ENCODE measurements at regions not wholly inside any gene's neighbourhood (a gene's known extent, or its start where the extent isn't known, plus 50 kb on each side); places are given as distances from the start of the nearest gene placed in this dataset.

GRCh38 chr13:74927823-74928222, 554.1 kb downstream of the TBC1D4 start:
- H2AFZ ChIP-seq (ENCODE audit: control insufficient read depth, low read length) = no peak overlapping the region
- no peaks in the 10 kb centered on the region for H3K36me3 ChIP-seq (ENCODE audit: control insufficient read depth in 2 of 2, extremely low read depth in 1 of 2, insufficient read depth in 2 of 2, low read length in 2 of 2)
- dilution Hi-C loops (cut with MboI; ENCODE audit: extremely low pct_ligation_motif_present, low sequenced_read_pairs) = no loop called here
- H3K27me3 ChIP-seq (ENCODE audit: control insufficient read depth, extremely low read depth, insufficient read depth, low read length) = no peaks in the 10 kb centered on the region
- DNase-seq (ENCODE audit: low read depth, low spot score) = no peak
- no peaks in the 10 kb centered on the region for H3K9me3 ChIP-seq (ENCODE audit: control insufficient read depth, low read depth, low read length)
- H4K20me1 ChIP-seq (ENCODE audit: control insufficient read depth, extremely low read depth, insufficient read depth, low read length) = no peaks in the 10 kb centered on the region
- H3K4me1 ChIP-seq (ENCODE audit: control insufficient read depth, extremely low read depth, insufficient read depth, low read length) = no peaks in the 10 kb centered on the region
- H3K79me2 ChIP-seq (ENCODE audit: control insufficient read depth, insufficient read depth, low read length) = no peaks in the 10 kb centered on the region
- H3K27ac ChIP-seq (ENCODE audit: control insufficient read depth, insufficient read depth, low read length) = no peak overlapping the region
- H3K9me1 ChIP-seq (ENCODE audit: control insufficient read depth, extremely low read depth, insufficient read depth, low read length) = no peaks in the 10 kb centered on the region
- H3K9ac ChIP-seq (ENCODE audit: control insufficient read depth, extremely low read depth, insufficient read depth, low read length) = no peak overlapping the region
- no peak overlapping the region for H3K4me3 ChIP-seq (ENCODE audit: control insufficient read depth in 2 of 3, extremely low read depth in 1 of 3, insufficient read depth in 2 of 3, low read depth in 1 of 3, low read length in 3 of 3)
- FAIRE-seq = no peak
- no peak overlapping the region for H3K4me2 ChIP-seq (ENCODE audit: control insufficient read depth, extremely low read depth, insufficient read depth, low read depth, low read length)
- TF ChIP-seq EZH2 (IDR thresholded peaks at IDR 0.05; ENCODE audit: low read length) = no peak
- TF ChIP-seq CTCF (optimal IDR thresholded peaks at IDR 0.05 in 1 of 3, IDR thresholded peaks at IDR 0.05 in 1 of 3, conservative IDR thresholded peaks at IDR 0.05 in 1 of 3; ENCODE audit: extremely low read depth in 1 of 3, insufficient read depth in 2 of 3, low read length in 3 of 3) = no peak

GRCh38 chr13:74922963-74923362, 559.0 kb downstream of the TBC1D4 start:
- no peaks in the 10 kb centered on the region for H3K9me1 ChIP-seq (ENCODE audit: control insufficient read depth, extremely low read depth, insufficient read depth, low read length)
- no peaks in the 10 kb centered on the region for H3K9me3 ChIP-seq (ENCODE audit: control insufficient read depth, low read depth, low read length)
- H3K27ac ChIP-seq (ENCODE audit: control insufficient read depth, insufficient read depth, low read length) = no peak overlapping the region
- H4K20me1 ChIP-seq (ENCODE audit: control insufficient read depth, extremely low read depth, insufficient read depth, low read length) = no peaks in the 10 kb centered on the region
- dilution Hi-C loops (cut with MboI; ENCODE audit: extremely low pct_ligation_motif_present, low sequenced_read_pairs) = no loop called here
- no peak overlapping the region for H3K9ac ChIP-seq (ENCODE audit: control insufficient read depth, extremely low read depth, insufficient read depth, low read length)
- H3K4me1 ChIP-seq (ENCODE audit: control insufficient read depth, extremely low read depth, insufficient read depth, low read length) = no peaks in the 10 kb centered on the region
- H3K4me2 ChIP-seq (ENCODE audit: control insufficient read depth, extremely low read depth, insufficient read depth, low read depth, low read length) = no peak overlapping the region
- no peaks in the 10 kb centered on the region for H3K36me3 ChIP-seq (ENCODE audit: control insufficient read depth in 2 of 2, extremely low read depth in 1 of 2, insufficient read depth in 2 of 2, low read length in 2 of 2)
- no peak for TF ChIP-seq CTCF (optimal IDR thresholded peaks at IDR 0.05 in 1 of 3, IDR thresholded peaks at IDR 0.05 in 1 of 3, conservative IDR thresholded peaks at IDR 0.05 in 1 of 3; ENCODE audit: extremely low read depth in 1 of 3, insufficient read depth in 2 of 3, low read length in 3 of 3)
- no peak for TF ChIP-seq EZH2 (IDR thresholded peaks at IDR 0.05; ENCODE audit: low read length)
- no peak overlapping the region for H3K4me3 ChIP-seq (ENCODE audit: control insufficient read depth in 2 of 3, extremely low read depth in 1 of 3, insufficient read depth in 2 of 3, low read depth in 1 of 3, low read length in 3 of 3)
- H3K79me2 ChIP-seq (ENCODE audit: control insufficient read depth, insufficient read depth, low read length) = no peaks in the 10 kb centered on the region
- no peak for DNase-seq (ENCODE audit: low read depth, low spot score)
- no peak overlapping the region for H2AFZ ChIP-seq (ENCODE audit: control insufficient read depth, low read length)
- no peaks in the 10 kb centered on the region for H3K27me3 ChIP-seq (ENCODE audit: control insufficient read depth, extremely low read depth, insufficient read depth, low read length)
- no peak for FAIRE-seq
